ENCODE measurements at regions not wholly inside any gene's neighbourhood (a gene's known extent, or its start where the extent isn't known, plus 50 kb on each side); places are given as distances from the start of the nearest gene placed in this dataset.
"Not testable (repeated sequence)": the region's sequence is repeated elsewhere in the genome, so short reads cannot be mapped to it uniquely, and the experiment has no call there.

- no peak for DNase-seq
These were observed 206.8 kb downstream of the KCNJ2 start for GRCh38 chr17:70375813-70376770.

DNA sequence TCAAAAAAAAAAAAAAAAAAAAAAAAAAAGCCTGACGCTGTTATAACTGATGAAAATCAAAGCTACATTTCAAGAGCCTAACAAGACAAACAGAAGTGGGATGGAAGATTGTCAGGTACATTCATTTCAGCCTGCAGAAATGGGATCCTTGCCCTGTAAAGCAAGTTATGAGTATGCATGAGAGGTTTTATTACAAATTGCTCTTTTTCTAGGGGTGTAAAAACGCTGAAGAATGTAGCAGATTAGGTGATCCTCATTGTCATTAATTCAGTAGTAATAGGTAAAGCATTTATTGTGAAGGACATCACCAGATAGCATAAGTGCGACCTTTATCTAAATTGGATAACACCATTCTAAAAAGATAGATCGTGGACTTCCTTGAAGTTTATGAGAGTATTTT lies 208.3 kb downstream of the KCNJ2 start:
- no peak for DNase-seq

GRCh38 chr17:70378076-70378475 lies 208.7 kb downstream of the KCNJ2 start:
- DNase-seq: no peak

DNA sequence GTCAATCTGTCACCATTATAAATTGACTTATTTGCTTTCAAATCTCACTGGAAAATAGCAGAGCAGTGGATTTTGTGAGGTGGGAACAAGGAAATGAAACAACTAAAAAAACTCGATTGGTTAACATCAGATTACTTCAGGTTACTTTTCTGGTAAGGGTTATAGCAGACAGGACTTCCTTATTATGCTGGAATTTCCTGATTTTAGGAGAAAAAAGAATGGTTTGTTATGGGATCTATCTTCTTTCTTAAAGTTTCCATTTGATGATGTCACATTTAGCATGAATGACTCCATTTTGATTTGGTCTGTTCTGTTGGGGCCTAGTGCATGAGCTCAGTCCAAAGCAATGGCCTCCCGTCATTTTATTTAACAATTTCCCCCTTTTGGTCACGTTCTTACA lies 210.6 kb downstream of the KCNJ2 start:
- no peak for DNase-seq

- not testable (repeated sequence) for DNase-seq
These were observed 212.6 kb downstream of the KCNJ2 start for GRCh38 chr17:70381916-70382315.

GRCh38 chr17:70388326-70388725 lies 219.0 kb downstream of the KCNJ2 start:
- no peak for DNase-seq

DNA sequence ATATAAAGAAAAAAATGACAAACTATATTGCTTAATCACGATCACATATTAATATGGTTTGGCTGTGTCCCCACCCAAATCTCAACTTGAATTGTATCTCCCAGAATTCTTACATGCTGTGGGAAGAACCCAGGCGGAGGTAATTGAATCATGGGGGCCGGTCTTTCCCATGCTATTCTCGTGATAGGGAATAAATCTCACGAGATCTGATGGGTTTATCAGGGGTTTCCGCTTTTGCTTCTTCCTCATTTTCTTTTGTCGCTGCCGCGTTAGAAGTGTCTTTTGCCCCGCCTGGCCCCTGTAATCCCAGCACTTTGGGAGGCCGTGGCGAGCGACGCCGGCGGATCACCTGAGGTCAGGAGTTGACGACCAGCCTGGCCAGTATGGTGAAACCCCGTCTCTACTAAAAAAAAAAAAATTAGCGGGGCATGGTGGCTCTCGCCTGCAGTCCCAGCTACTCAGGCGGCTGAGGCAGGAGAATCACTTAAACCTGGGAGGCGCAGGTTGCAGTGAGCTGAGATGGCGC lies 220.0 kb downstream of the KCNJ2 start:
- not testable (repeated sequence) for DNase-seq

GRCh38 chr17:70390049-70390448 lies 220.7 kb downstream of the KCNJ2 start:
- no peak for DNase-seq

DNA sequence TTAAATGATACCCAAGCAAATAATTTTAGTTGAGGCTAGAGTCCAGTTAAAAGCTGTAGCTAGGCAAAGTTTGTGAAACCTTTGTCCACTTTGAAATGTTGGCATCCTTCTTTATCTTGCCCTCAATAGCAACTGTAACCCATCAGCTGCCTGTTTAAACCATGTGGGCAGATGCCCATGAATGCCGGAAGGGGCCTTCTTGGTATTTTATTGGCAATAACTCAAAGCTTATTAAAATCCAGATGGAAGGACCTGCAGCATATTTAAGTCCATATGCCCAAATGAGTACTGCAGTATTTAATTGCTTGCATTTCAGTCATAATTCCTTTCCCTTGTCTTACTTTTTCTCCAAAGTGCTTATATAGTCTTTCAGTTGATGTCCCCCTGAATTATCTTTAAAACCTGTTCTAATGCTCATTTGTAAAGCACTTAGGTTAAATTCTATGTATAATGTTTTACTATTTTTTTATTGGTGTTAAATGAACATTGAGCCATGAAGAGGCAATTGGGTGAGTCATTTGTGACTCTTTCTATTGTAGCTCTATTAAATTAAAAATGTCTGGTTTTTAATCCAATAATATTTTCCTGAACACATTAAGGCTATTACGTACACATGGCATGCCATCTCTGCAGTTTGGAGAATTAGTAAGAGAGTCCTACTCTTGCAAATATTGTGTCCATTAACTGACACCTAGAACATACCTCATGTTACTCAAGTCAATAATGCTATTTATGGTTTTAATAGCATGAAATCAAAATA lies 225.3 kb downstream of the KCNJ2 start:
- no peak for DNase-seq

DNA sequence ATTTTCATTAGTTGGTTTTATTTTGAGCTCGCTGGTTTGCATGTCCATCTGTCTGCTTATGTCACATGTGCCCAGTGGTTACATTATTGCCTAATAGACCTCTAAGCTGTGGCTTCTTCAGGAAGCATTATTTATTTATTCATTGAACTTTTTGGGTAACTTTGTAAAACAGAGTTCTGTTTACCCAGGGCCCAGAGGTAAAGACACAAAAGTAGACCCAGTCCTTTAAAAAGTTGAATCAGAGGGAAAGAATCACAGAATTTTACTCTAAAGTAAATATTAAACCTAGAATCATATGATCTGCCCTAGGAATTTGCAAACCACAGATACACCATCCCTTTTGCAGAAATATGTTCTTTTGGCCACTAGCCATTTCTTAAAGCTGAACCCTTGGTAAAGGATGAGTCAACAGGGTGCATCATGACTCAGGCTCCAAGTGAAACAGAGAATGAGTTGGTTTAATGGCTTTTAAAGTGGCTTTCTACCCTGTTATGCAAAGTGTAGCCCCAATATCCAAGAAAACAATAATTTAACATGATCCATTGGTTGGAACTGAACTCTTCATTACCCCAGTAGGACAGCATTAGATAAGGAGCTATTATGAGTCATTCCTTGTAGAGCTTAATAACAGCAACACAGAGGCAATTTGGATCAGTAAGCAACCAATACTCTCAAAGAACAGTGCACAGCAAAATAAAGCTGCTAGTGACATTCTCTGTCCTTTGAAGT lies 236.3 kb downstream of the KCNJ2 start:
- peak; percentile 91 for DNase-seq

GRCh38 chr17:70407506-70407905 lies 238.2 kb downstream of the KCNJ2 start:
- DNase-seq: peak; percentile 1

DNA sequence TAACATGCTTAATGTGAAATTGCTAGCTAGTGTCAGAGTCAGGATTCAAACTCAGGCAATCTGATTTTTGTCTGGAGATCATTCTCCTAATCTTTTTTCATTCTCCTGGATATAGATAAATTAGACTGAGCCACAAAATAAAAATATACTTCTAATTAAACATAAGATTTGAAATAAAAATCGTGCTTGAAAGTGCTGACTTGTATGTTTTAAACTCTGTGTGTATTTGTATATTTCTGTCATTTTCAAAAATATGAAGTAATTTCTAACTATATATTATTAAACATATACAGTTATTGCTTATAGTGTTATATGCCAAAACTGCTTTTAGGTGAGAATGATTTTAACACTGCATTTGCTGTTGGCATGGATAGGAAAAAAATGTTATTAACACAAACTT lies 239.4 kb downstream of the KCNJ2 start:
- DNase-seq: no peak

GRCh38 chr17:70414300-70414699 lies 245.0 kb downstream of the KCNJ2 start:
- DNase-seq: no peak

DNA sequence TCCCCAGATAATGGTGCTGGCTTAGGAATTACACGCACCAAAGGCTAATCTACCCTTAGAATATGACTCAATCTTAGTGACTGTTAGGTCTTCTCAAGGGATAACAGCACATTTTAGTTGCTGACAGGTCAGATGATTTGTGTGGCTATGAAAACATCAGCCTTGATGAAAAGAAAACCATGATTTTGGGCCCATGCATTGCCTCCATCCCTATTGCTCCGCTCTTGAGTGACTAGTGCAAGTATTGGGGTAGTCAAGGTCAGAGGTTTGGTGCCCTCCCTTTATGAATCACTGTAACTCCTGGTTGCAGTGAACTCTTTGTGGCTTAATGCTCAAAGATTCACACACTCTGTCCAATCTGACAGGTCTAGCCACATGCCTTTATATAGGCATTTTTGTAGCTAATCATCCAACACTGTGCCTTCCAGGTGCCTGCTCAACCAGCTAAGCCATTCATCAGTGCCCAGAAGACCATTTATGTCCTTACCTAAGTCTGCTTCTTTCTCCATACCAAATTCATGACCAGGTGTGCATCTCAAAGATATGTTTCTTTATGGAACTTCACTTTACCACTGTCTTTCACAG lies 251.6 kb downstream of the KCNJ2 start:
- no peak for DNase-seq

GRCh38 chr17:70422862-70423261 lies 253.5 kb downstream of the KCNJ2 start:
- DNase-seq: no peak

GRCh38 chr17:70423562-70423961 lies 254.2 kb downstream of the KCNJ2 start:
- DNase-seq: no peak

DNA sequence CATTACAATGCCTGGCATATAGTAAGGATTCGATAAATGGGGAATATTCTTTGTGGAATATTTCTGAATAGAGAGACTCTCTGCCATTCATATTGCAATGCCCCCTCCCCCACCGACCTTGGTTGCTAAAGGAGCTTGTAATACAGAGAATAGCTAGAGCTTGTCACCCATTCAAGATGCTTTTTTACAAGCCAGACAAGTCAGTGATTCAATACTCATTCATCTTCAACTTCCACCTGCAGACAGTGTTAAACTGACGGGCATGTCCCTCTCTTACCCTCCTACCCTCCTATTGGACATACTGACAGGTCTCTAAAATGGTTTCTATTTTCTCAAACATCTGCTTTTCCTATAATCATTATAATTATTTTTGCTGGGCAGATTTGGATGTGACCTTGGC lies 257.4 kb downstream of the KCNJ2 start:
- no peak for DNase-seq

GRCh38 chr17:70434536-70435490 lies 265.5 kb downstream of the KCNJ2 start:
- DNase-seq: no peak

DNA sequence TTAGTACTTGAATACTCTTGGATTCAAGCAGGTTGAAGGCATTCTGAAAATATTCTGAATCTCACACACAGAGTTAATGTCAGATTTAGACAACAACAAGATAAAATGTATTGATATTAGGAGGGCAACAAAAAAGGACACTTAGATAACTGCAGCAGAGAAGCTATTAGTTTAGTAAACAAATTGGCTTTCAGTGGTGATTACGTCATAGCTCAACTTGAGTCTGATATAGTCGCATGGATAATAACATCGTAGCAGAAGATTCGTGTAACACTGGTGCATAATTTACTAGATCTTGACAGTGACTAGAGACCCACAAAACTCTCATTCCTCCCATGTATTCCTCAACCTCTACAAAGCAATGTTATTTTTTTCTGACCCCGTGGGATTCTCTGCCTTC lies 268.3 kb downstream of the KCNJ2 start:
- no peak for DNase-seq

GRCh38 chr17:70446446-70446845 lies 277.1 kb downstream of the KCNJ2 start:
- DNase-seq: no peak

DNA sequence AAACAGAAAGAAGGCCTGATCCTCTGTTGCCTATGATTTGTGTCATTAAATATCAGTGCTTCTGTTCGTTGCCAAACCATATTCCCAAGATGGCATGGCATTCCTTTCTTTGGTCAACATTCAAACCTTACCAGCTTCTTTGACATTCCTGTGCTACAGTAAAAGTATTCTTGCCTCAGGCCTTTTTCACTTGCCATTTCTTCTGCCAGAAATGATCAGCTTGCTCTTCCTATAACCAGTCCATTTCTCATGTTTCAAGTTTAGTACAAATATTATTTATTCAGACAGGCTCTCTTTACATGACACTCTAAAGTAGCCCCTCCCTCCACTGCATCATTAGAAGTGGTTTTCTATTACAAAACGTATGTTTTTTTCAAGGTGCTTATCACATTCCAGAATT lies 278.3 kb downstream of the KCNJ2 start:
- DNase-seq: peak; percentile 10

All from EL (cell line).